ENCODE measurements at regions not wholly inside any gene's neighbourhood (a gene's known extent, or its start where the extent isn't known, plus 50 kb on each side); places are given as distances from the start of the nearest gene placed in this dataset.

DNA sequence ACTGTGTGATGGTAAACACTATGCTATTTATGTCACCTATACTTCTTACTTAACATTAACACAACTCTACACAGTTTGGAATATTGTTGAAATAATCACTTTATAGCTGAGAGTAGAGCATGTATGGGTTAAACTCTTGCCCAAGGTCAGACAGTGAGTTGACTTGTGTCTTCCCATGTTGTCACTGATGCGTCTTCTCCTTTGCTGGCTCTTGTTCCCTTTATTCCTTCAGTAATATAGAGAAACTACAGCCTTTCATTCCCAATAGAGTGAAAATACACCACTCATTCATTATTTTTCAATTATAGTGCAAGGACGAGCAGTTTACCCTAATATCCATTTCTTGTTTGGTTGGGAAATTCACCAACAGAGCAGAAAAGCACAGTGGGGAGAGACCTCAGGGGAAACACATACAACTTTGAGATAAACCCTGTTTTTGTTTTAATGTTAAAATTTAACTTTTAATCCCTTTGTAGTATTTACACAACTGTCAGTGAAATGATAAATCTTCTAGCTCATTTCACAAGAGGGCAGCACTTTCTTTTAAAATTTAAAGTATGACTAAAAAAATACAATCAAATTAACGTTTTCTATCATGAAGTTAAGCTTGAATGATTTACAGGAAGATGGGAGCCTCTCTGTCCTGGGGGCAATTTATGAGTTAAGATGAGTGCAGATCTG lies 363.0 kb downstream of the UTRN start (continued):
- TF ChIP-seq, protein P1, sequence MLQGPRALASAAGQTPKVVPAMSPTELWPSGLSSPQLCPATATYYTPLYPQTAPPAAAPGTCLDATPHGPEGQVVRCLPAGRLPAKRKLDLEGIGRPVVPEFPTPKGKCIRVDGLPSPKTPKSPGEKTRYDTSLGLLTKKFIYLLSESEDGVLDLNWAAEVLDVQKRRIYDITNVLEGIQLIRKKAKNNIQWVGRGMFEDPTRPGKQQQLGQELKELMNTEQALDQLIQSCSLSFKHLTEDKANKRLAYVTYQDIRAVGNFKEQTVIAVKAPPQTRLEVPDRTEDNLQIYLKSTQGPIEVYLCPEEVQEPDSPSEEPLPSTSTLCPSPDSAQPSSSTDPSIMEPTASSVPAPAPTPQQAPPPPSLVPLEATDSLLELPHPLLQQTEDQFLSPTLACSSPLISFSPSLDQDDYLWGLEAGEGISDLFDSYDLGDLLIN (CRISPR knock-in tag; IDR thresholded peaks at IDR 0.05; ENCODE audit: borderline replicate concordance): no peak
- no peak for TF ChIP-seq CHCHD3 (CRISPR knock-in tag; IDR thresholded peaks at IDR 0.05)
- TF ChIP-seq, protein P2, sequence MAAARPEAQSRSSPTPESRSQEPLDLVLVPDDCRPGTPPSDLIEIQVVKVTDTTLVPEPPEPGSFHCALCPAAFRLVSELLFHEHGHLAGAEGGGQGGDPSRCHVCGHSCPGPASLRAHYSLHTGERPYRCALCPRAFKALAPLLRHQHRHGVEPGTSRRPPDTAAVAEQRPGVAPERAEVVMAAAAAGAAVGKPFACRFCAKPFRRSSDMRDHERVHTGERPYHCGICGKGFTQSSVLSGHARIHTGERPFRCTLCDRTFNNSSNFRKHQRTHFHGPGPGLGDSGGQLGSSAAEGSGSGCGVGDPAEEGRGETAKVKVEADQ (CRISPR knock-in tag; IDR thresholded peaks at IDR 0.05; ENCODE audit: borderline replicate concordance): no peak
- TF ChIP-seq STAT5B (CRISPR knock-in tag; IDR thresholded peaks at IDR 0.05): no peak
- TF ChIP-seq, protein P3, sequence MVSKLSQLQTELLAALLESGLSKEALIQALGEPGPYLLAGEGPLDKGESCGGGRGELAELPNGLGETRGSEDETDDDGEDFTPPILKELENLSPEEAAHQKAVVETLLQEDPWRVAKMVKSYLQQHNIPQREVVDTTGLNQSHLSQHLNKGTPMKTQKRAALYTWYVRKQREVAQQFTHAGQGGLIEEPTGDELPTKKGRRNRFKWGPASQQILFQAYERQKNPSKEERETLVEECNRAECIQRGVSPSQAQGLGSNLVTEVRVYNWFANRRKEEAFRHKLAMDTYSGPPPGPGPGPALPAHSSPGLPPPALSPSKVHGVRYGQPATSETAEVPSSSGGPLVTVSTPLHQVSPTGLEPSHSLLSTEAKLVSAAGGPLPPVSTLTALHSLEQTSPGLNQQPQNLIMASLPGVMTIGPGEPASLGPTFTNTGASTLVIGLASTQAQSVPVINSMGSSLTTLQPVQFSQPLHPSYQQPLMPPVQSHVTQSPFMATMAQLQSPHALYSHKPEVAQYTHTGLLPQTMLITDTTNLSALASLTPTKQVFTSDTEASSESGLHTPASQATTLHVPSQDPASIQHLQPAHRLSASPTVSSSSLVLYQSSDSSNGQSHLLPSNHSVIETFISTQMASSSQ (IDR thresholded peaks at IDR 0.05; ENCODE audit: low read depth): peak; percentile 99
- TF ChIP-seq, protein P3 (CRISPR knock-in tag; IDR thresholded peaks at IDR 0.05; ENCODE audit: borderline replicate concordance): peak; percentile 99
- TF ChIP-seq, protein P4, sequence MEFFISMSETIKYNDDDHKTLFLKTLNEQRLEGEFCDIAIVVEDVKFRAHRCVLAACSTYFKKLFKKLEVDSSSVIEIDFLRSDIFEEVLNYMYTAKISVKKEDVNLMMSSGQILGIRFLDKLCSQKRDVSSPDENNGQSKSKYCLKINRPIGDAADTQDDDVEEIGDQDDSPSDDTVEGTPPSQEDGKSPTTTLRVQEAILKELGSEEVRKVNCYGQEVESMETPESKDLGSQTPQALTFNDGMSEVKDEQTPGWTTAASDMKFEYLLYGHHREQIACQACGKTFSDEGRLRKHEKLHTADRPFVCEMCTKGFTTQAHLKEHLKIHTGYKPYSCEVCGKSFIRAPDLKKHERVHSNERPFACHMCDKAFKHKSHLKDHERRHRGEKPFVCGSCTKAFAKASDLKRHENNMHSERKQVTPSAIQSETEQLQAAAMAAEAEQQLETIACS (CRISPR knock-in tag; IDR thresholded peaks at IDR 0.05): no peak
- peak; percentile 68 for TF ChIP-seq FOXO1 (CRISPR knock-in tag; IDR thresholded peaks at IDR 0.05)
- TF ChIP-seq, protein P5, sequence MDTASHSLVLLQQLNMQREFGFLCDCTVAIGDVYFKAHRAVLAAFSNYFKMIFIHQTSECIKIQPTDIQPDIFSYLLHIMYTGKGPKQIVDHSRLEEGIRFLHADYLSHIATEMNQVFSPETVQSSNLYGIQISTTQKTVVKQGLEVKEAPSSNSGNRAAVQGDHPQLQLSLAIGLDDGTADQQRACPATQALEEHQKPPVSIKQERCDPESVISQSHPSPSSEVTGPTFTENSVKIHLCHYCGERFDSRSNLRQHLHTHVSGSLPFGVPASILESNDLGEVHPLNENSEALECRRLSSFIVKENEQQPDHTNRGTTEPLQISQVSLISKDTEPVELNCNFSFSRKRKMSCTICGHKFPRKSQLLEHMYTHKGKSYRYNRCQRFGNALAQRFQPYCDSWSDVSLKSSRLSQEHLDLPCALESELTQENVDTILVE (CRISPR knock-in tag; IDR thresholded peaks at IDR 0.05): no peak
- TF ChIP-seq ZNF264 (CRISPR knock-in tag; IDR thresholded peaks at IDR 0.05): peak; percentile 85
- TF ChIP-seq PCBP1 (IDR thresholded peaks at IDR 0.05; ENCODE audit: borderline replicate concordance, low read depth, low read length): no peak
- TF ChIP-seq NR3C1 (CRISPR knock-in tag; IDR thresholded peaks at IDR 0.05): no peak
- TF ChIP-seq RFX3 (CRISPR knock-in tag; IDR thresholded peaks at IDR 0.05): no peak
- TF ChIP-seq IKZF1 (IDR thresholded peaks at IDR 0.05): no peak
- no peak for TF ChIP-seq YY1 (IDR thresholded peaks at IDR 0.05; ENCODE audit: insufficient read depth, insufficient replicate concordance, low read depth, low read length)
- peak; percentile 94 for TF ChIP-seq EHMT2 (IDR thresholded peaks at IDR 0.05; ENCODE audit: borderline replicate concordance, low read depth, low read length)
- no peak for TF ChIP-seq JUNB (CRISPR knock-in tag; IDR thresholded peaks at IDR 0.05; ENCODE audit: borderline replicate concordance)
- no peak for TF ChIP-seq ETV5 (CRISPR knock-in tag; IDR thresholded peaks at IDR 0.05; ENCODE audit: borderline replicate concordance)
- peak; percentile 37; the same call in 1 of the 2 replicates for TF ChIP-seq ATF7-NPFF (CRISPR knock-in tag; IDR thresholded peaks at IDR 0.05; ENCODE audit: low read depth)
- peak; percentile 21; the same call in 1 of the 2 replicates for TF ChIP-seq MIER3 (CRISPR knock-in tag; IDR thresholded peaks at IDR 0.05; ENCODE audit: borderline replicate concordance)
- TF ChIP-seq ZFX (CRISPR knock-in tag; IDR thresholded peaks at IDR 0.05; ENCODE audit: low read depth): no peak
- peak; percentile 70; the same call in 1 of the 2 replicates for TF ChIP-seq NKX3-1 (CRISPR knock-in tag; IDR thresholded peaks at IDR 0.05)
- TF ChIP-seq ZNF253 (CRISPR knock-in tag; IDR thresholded peaks at IDR 0.05; ENCODE audit: borderline replicate concordance): no peak

Data from HepG2 (cell line).